HG03571 (cell line): ENCODE measurements at regions not wholly inside any gene's neighbourhood (a gene's known extent, or its start where the extent isn't known, plus 50 kb on each side); places are given as distances from the start of the nearest gene placed in this dataset.

Experiments used
- ATAC-seq: cut with Tn5 transposase; IDR thresholded peaks from one replicate; pipeline ENCODE4 v1.9.1; 2021; ENCODE audit not compliant: unreplicated experiment

GRCh38 chr15:61684749-61685467, 375.3 kb downstream of the VPS13C start:
- no peak for ATAC-seq

- ATAC-seq = no peak
Measured at GRCh38 chr15:61682891-61683735, 377.1 kb downstream of the VPS13C start.

- no peak for ATAC-seq
Measured at GRCh38 chr15:61681676-61682075, 378.6 kb downstream of the VPS13C start.

GRCh38 chr15:61681038-61681418, 379.2 kb downstream of the VPS13C start:
- ATAC-seq = no peak

GRCh38 chr15:61680260-61681037, 379.8 kb downstream of the VPS13C start:
- no peak for ATAC-seq

GRCh38 chr15:61671736-61672135, 388.5 kb downstream of the VPS13C start:
- ATAC-seq = no peak

- ATAC-seq = no peak
Measured at GRCh38 chr15:61668444-61668843, 391.8 kb downstream of the VPS13C start.

- ATAC-seq = no peak
Measured at GRCh38 chr15:61661791-61662190, 398.5 kb downstream of the VPS13C start.

- ATAC-seq = no peak
Measured at GRCh38 chr15:61660579-61660978, 399.7 kb downstream of the VPS13C start.

GRCh38 chr15:61659566-61660190, 400.6 kb downstream of the VPS13C start:
- ATAC-seq = no peak

GRCh38 chr15:61657461-61657860, 402.8 kb downstream of the VPS13C start:
- no peak for ATAC-seq

- no peak for ATAC-seq
Measured at GRCh38 chr15:61656391-61656790, 403.9 kb downstream of the VPS13C start.

- ATAC-seq = no peak
Measured at GRCh38 chr15:61655881-61656280, 404.4 kb downstream of the VPS13C start.

GRCh38 chr15:61654918-61655317, 405.3 kb downstream of the VPS13C start:
- no peak for ATAC-seq

- no peak for ATAC-seq
Measured at GRCh38 chr15:61654002-61654740, 406.1 kb downstream of the VPS13C start.

GRCh38 chr15:61653110-61653509, 407.1 kb downstream of the VPS13C start:
- no peak for ATAC-seq

GRCh38 chr15:61651267-61651666, 409.0 kb downstream of the VPS13C start:
- no peak for ATAC-seq

GRCh38 chr15:61649046-61649445, 411.2 kb downstream of the VPS13C start:
- no peak for ATAC-seq

GRCh38 chr15:61644550-61644949, 415.4 kb upstream of the RORA start:
- ATAC-seq = no peak

- ATAC-seq = no peak
Measured at GRCh38 chr15:61641645-61642044, 412.5 kb upstream of the RORA start.
